ENCODE measurements at regions not wholly inside any gene's neighbourhood (a gene's known extent, or its start where the extent isn't known, plus 50 kb on each side); places are given as distances from the start of the nearest gene placed in this dataset.
"Not testable (repeated sequence)": the region's sequence is repeated elsewhere in the genome, so short reads cannot be mapped to it uniquely, and the experiment has no call there.

DNA sequence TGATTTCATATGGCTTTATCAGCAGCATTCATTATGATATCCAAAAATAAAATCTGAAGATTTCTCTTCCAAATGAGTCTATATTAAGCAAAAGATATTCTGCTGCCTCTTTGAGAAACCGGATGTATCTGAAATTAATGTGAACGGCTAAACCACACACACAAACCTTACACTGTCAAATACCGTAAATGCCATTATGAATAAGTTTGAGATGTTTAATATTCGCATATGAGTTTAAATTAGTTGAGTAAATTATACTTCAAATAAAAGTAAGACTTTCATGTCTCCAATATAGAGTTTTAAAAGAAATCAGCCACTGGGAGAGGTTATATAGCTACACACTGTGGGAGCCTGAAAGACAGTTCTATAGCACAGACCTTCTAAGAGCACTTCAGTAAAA lies 566.6 kb upstream of the CHD1 start:
- TF ChIP-seq, protein P1, sequence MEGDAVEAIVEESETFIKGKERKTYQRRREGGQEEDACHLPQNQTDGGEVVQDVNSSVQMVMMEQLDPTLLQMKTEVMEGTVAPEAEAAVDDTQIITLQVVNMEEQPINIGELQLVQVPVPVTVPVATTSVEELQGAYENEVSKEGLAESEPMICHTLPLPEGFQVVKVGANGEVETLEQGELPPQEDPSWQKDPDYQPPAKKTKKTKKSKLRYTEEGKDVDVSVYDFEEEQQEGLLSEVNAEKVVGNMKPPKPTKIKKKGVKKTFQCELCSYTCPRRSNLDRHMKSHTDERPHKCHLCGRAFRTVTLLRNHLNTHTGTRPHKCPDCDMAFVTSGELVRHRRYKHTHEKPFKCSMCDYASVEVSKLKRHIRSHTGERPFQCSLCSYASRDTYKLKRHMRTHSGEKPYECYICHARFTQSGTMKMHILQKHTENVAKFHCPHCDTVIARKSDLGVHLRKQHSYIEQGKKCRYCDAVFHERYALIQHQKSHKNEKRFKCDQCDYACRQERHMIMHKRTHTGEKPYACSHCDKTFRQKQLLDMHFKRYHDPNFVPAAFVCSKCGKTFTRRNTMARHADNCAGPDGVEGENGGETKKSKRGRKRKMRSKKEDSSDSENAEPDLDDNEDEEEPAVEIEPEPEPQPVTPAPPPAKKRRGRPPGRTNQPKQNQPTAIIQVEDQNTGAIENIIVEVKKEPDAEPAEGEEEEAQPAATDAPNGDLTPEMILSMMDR (conservative IDR thresholded peaks at IDR 0.05 in 1 of 2, IDR thresholded peaks at IDR 0.05 in 1 of 2; ENCODE audit: extremely low read depth in 1 of 2, insufficient read depth in 1 of 2, low read depth in 1 of 2, low read length in 2 of 2): not testable (repeated sequence)
- TF ChIP-seq EZH2 (IDR thresholded peaks at IDR 0.05; ENCODE audit: borderline replicate concordance, low read length): not testable (repeated sequence)

Data from mammary epithelial cell (primary cell).